Transverse colon (tissue), 4 donors: ENCODE measurements at regions not wholly inside any gene's neighbourhood (a gene's known extent, or its start where the extent isn't known, plus 50 kb on each side); places are given as distances from the start of the nearest gene placed in this dataset.

Experiments used
- DNase-seq: peaks from one replicate; pipeline ENCODE4 v3.0.0-alpha.2; 2019
- H3K27ac ChIP-seq, 4 donors: fragments of 200-600 bp; sonication (generic); 2 replicates each; pipeline ENCODE4 v1.5.1; 2016 to 2018; ENCODE audit warnings: inconsistent platforms in 4 of 4
- H3K27me3 ChIP-seq: fragments of 200-600 bp; sonication (generic); 2 replicates; pipeline ENCODE4 v1.5.1; 2017; ENCODE audit warnings: inconsistent platforms
- H3K36me3 ChIP-seq, 4 donors: fragments of 200-600 bp; sonication (generic); 2 replicates each; pipeline ENCODE4 v1.5.1; 2017 to 2019; ENCODE audit warnings: inconsistent platforms in 4 of 4
- H3K4me1 ChIP-seq, 4 donors: fragments of 200-600 bp; sonication (generic); 2 replicates each; pipeline ENCODE4 v1.5.1; 2017 to 2020; ENCODE audit warnings: inconsistent platforms in 4 of 4
- H3K4me3 ChIP-seq, 4 donors: fragments of 200-600 bp; sonication (generic); 1 replicate in 1 of 4; 2 replicates in 3 of 4; pipeline versions ENCODE4 v1.5.1 to v1.6.1; 2017 to 2019; ENCODE audit warnings: inconsistent platforms in 4 of 4
- H3K9me3 ChIP-seq, 2 donors: fragments of 200-600 bp; sonication (generic); 2 replicates each; pipeline ENCODE4 v1.5.1; 2017 to 2019; ENCODE audit warnings: inconsistent platforms in 2 of 2
- EP300 ChIP-seq: sonication (generic); formaldehyde crosslinking; IDR thresholded peaks from one replicate; pipeline ENCODE4 v1.6.1; 2017; ENCODE audit warnings: antibody characterized with exemption, low read depth
- POLR2A ChIP-seq: fragments of 450-650 bp; IDR thresholded peaks from one replicate; pipeline ENCODE4 v1.6.1; 2016; ENCODE audit warnings: antibody characterized with exemption, mild to moderate bottlenecking, moderate library complexity
- POLR2AphosphoS5 ChIP-seq, 3 donors: sonication (generic); formaldehyde crosslinking; IDR thresholded peaks; one replicate each; pipeline ENCODE4 v1.6.1; 2016; ENCODE audit warnings: antibody characterized with exemption in 3 of 3
- WGBS, 2 donors: methylation state at CpG; one replicate each; pipeline ENCODE4 v1.1.5; 2018; ENCODE audit warnings: low coverage in 1 of 2; 5-methylcytosine and 5-hydroxymethylcytosine counted together
- in situ Hi-C, 4 donors: fragments of 200-750 bp; cut with MboI; loops; one replicate each; pipeline versions ENCODE4 v1.15.0 to v1.15.1; 2017; ENCODE audit warnings: low sequenced_read_pairs in 3 of 4, low pct_ligation_motif_present in 1 of 4, low pct_unique_long_range_greater_than_20kb in 1 of 4
- intact Hi-C: fragments of 100-400 bp; cut with DNase I; formaldehyde crosslinking; loops from one replicate; pipeline ENCODE4 v1.15.1; 2023; ENCODE audit warnings: low total_unique reads
- TF ChIP-seq, protein P1 (sequence below), 5 experiments: fragments of 200-600 bp in 3 of 5; fragments of 450-650 bp in 2 of 5; sonication (generic) in 3 of 5; IDR thresholded peaks; 1 replicate in 2 of 5; 2 replicates in 3 of 5; pipeline ENCODE4 v1.5.1; 2016 to 2017; ENCODE audit warnings: antibody characterized with exemption in 5 of 5, inconsistent platforms in 3 of 5, mild to moderate bottlenecking in 2 of 5, moderate library complexity in 1 of 5

DNA sequence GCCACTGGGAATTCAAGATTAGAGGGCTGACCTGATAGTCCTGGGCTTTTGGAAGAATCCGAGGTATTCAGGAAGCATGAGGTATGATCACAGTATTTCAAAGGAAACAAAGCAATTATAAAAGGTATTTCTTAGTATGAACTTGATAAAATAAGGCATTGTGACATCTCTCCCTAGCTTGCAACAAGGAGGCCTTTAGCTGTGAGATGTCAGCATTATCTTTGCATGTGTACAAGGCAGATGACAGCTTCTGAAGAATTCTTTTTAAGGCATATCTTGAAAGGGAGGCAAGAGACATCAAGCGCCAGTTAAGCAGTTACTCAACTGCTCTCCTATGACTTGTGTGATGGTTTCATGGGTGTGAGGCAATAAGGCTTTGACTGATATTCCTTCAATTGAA, 1123.7 kb downstream of the PLA2G4A start:
- intact Hi-C loops: no loop called here
- TF ChIP-seq, protein P1, sequence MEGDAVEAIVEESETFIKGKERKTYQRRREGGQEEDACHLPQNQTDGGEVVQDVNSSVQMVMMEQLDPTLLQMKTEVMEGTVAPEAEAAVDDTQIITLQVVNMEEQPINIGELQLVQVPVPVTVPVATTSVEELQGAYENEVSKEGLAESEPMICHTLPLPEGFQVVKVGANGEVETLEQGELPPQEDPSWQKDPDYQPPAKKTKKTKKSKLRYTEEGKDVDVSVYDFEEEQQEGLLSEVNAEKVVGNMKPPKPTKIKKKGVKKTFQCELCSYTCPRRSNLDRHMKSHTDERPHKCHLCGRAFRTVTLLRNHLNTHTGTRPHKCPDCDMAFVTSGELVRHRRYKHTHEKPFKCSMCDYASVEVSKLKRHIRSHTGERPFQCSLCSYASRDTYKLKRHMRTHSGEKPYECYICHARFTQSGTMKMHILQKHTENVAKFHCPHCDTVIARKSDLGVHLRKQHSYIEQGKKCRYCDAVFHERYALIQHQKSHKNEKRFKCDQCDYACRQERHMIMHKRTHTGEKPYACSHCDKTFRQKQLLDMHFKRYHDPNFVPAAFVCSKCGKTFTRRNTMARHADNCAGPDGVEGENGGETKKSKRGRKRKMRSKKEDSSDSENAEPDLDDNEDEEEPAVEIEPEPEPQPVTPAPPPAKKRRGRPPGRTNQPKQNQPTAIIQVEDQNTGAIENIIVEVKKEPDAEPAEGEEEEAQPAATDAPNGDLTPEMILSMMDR (IDR thresholded peaks at IDR 0.05): no peak
- no peak for TF ChIP-seq POLR2AphosphoS5 (IDR thresholded peaks at IDR 0.05)
- 60 to 86% methylated on average over 1 to 2 of the region's 2 CpGs for WGBS, 2 donors

DNA sequence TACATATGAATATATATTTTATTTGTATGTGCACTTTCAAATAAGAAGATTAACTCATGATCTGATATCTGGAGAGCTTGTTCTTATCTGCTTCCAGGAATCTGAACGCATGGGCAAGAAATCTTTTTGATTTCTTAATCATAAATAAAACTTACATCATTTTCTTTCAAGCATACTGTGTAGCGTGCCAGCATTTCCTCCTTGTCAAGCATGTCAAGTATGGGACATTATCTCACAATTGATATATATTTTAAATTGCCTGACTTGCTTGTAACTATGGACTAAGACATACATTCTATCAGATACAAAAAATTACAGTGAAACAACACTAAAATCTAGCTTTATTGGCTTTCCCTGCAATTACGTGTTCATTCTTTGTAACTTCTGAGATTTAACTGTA, 1128.2 kb downstream of the PLA2G4A start:
- in situ Hi-C loops (no loop called here), intact Hi-C loops (no loop called here)
- 77 to 79% methylated on average over 3 of the region's 3 CpGs for WGBS, 2 donors
- H3K27me3 ChIP-seq: no peaks in the 10 kb centered on the region
- H3K36me3 ChIP-seq: no peaks in the 10 kb centered on the region
- no peak overlapping the region for H3K27ac ChIP-seq
- DNase-seq: no peak
- no peak for TF ChIP-seq EP300
- no peak for TF ChIP-seq POLR2A
- TF ChIP-seq, protein P1 (IDR thresholded peaks at IDR 0.05): no peak
- TF ChIP-seq POLR2AphosphoS5 (IDR thresholded peaks at IDR 0.05): no peak
- H3K4me3 ChIP-seq: no peak overlapping the region
- no peaks in the 10 kb centered on the region for H3K9me3 ChIP-seq
- H3K4me1 ChIP-seq: no peaks in the 10 kb centered on the region

More for the DNA sequence above, 1123.7 kb downstream of the PLA2G4A start:
- Histone ChIP-seq H3K36me3 (no peaks in the 10 kb centered on the region), H3K4me3 (no peak overlapping the region), H3K4me1 (no peaks in the 10 kb centered on the region), H3K27ac (no peak overlapping the region), H3K9me3 (peaks cover 0 to 2% of the 10 kb centered on the region in 2 donors), H3K27me3 (no peaks in the 10 kb centered on the region)
- in situ Hi-C loops: no loop called here
- no peak for DNase-seq

DNA sequence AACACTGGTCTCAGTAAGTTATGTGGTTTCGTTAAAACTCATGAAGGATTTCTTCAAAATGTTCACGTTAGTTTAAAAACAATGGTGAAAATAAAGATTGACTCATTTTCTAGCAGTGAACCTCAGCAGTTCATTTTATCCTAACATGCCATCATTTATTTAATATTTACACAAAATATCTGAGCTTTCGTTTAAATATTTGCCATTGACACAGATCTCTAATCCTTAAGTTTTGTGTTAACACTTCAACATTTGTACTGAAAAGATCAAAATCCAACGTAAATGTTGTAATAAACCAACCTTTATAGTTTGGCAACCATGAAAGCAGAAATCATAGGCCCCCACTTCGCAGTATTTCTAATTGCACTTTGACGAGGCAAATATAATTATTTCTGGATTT, 1129.5 kb downstream of the PLA2G4A start:
- TF ChIP-seq EP300: no peak
- TF ChIP-seq, protein P1 (IDR thresholded peaks at IDR 0.05): no peak
- TF ChIP-seq POLR2A: no peak
- no peak for TF ChIP-seq POLR2AphosphoS5 (IDR thresholded peaks at IDR 0.05)
- 73% methylated on average over 6 of the region's 6 CpGs for WGBS, 2 donors
- in situ Hi-C loops (no loop called here), intact Hi-C loops (no loop called here)
- Histone ChIP-seq H3K4me3 (no peak overlapping the region), H3K9me3 (no peaks in the 10 kb centered on the region), H3K27me3 (no peaks in the 10 kb centered on the region), H3K36me3 (no peaks in the 10 kb centered on the region), H3K27ac (no peak overlapping the region), H3K4me1 (no peaks in the 10 kb centered on the region)
- no peak for DNase-seq

DNA sequence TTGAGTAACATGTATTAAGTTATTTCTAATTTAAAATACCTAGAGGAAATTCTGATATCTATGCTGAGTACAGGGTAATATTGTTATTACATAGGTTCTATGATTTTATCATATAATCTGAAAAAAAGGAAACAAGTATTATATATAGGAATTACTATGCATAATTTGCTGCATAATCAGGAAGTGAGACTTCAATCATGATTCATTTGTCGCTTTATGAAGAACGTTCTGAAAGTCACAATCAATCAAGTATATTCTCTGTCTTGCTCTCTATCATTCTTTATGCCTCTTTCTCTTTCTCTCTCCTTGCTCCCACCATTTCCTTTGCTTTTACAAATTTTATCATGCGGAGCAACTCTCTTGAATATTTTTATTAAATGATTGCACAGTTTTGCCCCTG, 1130.3 kb downstream of the PLA2G4A start:
- Histone ChIP-seq H3K27ac (no peak overlapping the region), H3K36me3 (no peaks in the 10 kb centered on the region), H3K4me3 (no peak overlapping the region), H3K9me3 (no peaks in the 10 kb centered on the region), H3K27me3 (no peaks in the 10 kb centered on the region), H3K4me1 (no peaks in the 10 kb centered on the region)
- DNase-seq: no peak
- no peak for TF ChIP-seq POLR2A
- TF ChIP-seq, protein P1 (IDR thresholded peaks at IDR 0.05): no peak
- no peak for TF ChIP-seq EP300
- no peak for TF ChIP-seq POLR2AphosphoS5 (IDR thresholded peaks at IDR 0.05)
- WGBS, 2 donors: 77 to 96% methylated on average over 3 of the region's 3 CpGs
- intact Hi-C loops (no loop called here), in situ Hi-C loops (no loop called here)
